AG04450 (cell line): ENCODE measurements at regions not wholly inside any gene's neighbourhood (a gene's known extent, or its start where the extent isn't known, plus 50 kb on each side); places are given as distances from the start of the nearest gene placed in this dataset.

ENCODE experiments used
- CTCF ChIA-PET: fragments of 300-600, 350-600 bp; formaldehyde crosslinking; extraction: SDS; loops from one replicate; lab custom pipeline; 2022; ENCODE audit warnings: antibody characterized with exemption, inconsistent platforms; lab: Charles Lee
- POLR2A ChIA-PET: fragments of 350-600 bp; formaldehyde crosslinking; extraction: SDS; loops from one replicate; lab custom pipeline; 2021; ENCODE audit warnings: antibody characterized with exemption, inconsistent platforms; lab: Yijun Ruan, JAX
- DNase-seq: peaks from one replicate; pipeline ENCODE4 v3.0.0-alpha.2; 2011; ENCODE audit warnings: low read depth, low spot score
- H3K27ac ChIP-seq: one replicate; pipeline ENCODE4 v1.5.1; 2012; ENCODE audit warnings: low read depth, low read length, control low read depth
- H3K27me3 ChIP-seq: one replicate; pipeline ENCODE4 v1.6.0; 2012; ENCODE audit warnings: low read length; ENCODE audit not compliant: control insufficient read depth, insufficient read depth
- H3K4me3 ChIP-seq: 2 replicates; pipeline ENCODE4 v1.5.1; 2011; ENCODE audit warnings: mild to moderate bottlenecking, low read depth, low read length, control low read depth
- H3K9me3 ChIP-seq: 2 replicates; pipeline ENCODE4 v1.5.1; 2012; ENCODE audit warnings: low read length; ENCODE audit not compliant: control insufficient read depth, insufficient read depth
- TF ChIP-seq, protein P1 (sequence below): IDR thresholded peaks from 2 replicates; pipeline ENCODE4 v1.5.1; 2011; ENCODE audit warnings: low read depth, low read length, control low read depth, inconsistent platforms

DNA sequence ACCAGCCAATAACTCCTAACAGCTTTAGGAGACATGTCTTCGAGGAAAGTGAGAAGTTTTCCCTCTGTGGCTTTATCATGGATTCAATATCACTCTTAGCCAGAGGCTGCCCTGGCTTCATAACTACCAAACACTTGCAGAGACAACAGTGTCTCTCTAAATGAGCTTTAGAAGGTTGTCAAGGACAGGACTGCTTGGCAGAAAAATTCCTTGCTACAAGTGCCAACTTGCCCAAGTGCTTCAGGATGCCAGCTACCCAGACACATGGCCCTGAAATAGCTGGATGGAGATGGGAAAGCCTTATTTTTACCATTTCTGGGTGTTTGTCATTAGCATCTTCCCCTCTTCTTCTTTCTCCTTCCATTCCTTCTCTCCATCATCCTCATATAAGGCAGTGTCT, 137.1 kb upstream of the MDFIC start:
- Histone ChIP-seq H3K9me3 (no peaks in the 10 kb centered on the region), H3K4me3 (no peak overlapping the region), H3K27me3 (no peaks in the 10 kb centered on the region), H3K27ac (no peak overlapping the region)
- ChIA-PET CTCF (no interaction called here), POLR2A (no interaction called here)
- TF ChIP-seq, protein P1, sequence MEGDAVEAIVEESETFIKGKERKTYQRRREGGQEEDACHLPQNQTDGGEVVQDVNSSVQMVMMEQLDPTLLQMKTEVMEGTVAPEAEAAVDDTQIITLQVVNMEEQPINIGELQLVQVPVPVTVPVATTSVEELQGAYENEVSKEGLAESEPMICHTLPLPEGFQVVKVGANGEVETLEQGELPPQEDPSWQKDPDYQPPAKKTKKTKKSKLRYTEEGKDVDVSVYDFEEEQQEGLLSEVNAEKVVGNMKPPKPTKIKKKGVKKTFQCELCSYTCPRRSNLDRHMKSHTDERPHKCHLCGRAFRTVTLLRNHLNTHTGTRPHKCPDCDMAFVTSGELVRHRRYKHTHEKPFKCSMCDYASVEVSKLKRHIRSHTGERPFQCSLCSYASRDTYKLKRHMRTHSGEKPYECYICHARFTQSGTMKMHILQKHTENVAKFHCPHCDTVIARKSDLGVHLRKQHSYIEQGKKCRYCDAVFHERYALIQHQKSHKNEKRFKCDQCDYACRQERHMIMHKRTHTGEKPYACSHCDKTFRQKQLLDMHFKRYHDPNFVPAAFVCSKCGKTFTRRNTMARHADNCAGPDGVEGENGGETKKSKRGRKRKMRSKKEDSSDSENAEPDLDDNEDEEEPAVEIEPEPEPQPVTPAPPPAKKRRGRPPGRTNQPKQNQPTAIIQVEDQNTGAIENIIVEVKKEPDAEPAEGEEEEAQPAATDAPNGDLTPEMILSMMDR, result no peak
- DNase-seq, result no peak

DNA sequence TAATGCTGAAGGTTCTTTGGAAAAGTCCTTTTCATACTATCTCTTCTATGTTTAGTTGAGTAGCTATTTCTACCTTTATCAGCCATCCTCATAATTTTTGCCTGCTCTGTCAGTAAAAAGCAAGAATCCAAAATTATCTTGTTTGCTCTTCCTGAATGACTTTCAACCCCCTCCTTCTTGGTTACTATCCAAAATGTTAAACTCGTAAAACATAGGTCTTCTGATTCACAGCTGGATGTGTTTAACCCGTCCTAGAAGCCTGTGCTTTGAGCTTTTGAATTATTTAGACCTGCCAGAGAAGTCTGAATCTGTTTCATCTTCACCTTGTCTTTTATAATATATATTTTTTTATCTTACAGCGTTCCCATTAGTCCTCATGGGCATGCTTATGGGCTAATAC, 136.4 kb upstream of the MDFIC start:
- ChIA-PET CTCF (no interaction called here), POLR2A (no interaction called here)
- Histone ChIP-seq H3K27me3 (no peaks in the 10 kb centered on the region), H3K4me3 (no peak overlapping the region), H3K9me3 (no peaks in the 10 kb centered on the region), H3K27ac (no peak overlapping the region)
- DNase-seq, result no peak
- TF ChIP-seq, protein P1, result no peak

DNA sequence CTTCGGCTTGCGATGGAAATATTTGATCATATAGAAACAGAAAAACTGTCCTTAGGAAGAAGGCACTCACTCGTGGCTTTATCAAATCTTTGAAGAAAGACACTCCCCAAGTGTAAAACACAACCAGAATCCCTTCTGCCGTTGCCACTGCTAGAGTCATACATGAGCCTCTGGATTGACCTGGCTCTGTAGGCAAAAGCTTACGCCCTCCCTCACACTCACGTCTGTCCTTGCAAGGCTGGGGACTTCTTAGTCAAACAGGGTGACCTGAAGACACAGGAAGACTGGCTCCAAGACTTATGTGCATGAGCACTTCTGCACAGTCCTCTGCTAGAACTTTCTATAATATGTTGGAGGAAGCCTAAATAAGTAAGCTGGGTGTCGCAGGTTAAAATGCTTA, 135.4 kb upstream of the MDFIC start:
- CTCF ChIA-PET, result no interaction called here
- DNase-seq, result no peak
- POLR2A ChIA-PET, result no interaction called here

GRCh38 chr7:114787556-114787955, 134.3 kb upstream of the MDFIC start:
- Histone ChIP-seq H3K27me3 (no peaks in the 10 kb centered on the region), H3K27ac (no peak overlapping the region), H3K4me3 (no peak overlapping the region), H3K9me3 (no peaks in the 10 kb centered on the region)
- DNase-seq, result no peak
- TF ChIP-seq, protein P1, result no peak
- ChIA-PET CTCF (interaction anchor here (1.4 kb wide), 1 partner anchor 9 kb away, joined by 4 read pairs; no protein-coding TSS in a partner anchor), POLR2A (no interaction called here)

More for the DNA sequence above, 135.4 kb upstream of the MDFIC start:
- no peak overlapping the region for H3K27ac ChIP-seq
- TF ChIP-seq, protein P1, result no peak
- H3K4me3 ChIP-seq, result no peak overlapping the region
- no peaks in the 10 kb centered on the region for H3K9me3 ChIP-seq
- H3K27me3 ChIP-seq, result no peaks in the 10 kb centered on the region

DNA sequence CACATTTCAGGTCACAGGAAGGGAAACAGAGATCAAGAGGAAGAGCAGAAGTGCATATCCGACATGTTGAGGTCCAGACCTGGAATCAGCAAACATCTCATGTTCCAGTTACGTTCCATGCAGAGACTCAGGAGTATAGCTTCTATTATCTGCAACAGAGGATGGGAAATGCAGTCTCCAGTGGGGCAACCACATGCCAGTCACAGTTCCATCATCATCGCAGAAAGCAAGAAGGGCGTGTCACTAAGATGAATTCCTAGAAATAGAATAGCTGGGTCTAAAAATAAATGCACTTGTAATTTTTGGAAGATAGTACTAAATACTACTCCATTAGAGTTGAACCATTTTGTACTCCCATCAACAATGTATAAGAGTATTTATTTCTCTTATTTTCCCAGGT, 133.2 kb upstream of the MDFIC start:
- no peak overlapping the region for H3K4me3 ChIP-seq
- no peak for DNase-seq
- ChIA-PET POLR2A (no interaction called here), CTCF (no interaction called here)
- no peak overlapping the region for H3K27ac ChIP-seq
- no peaks in the 10 kb centered on the region for H3K27me3 ChIP-seq
- no peaks in the 10 kb centered on the region for H3K9me3 ChIP-seq
- TF ChIP-seq, protein P1, result no peak
